WTC11 (cell line): ENCODE measurements at regions not wholly inside any gene's neighbourhood (a gene's known extent, or its start where the extent isn't known, plus 50 kb on each side); places are given as distances from the start of the nearest gene placed in this dataset.

Experiments used
- ATAC-seq: fragments of 200-7000 bp; cut with Tn5 transposase; 2 replicates; pipeline ENCODE4 v1.10.0; 2021; ENCODE audit warnings: mild to moderate bottlenecking, moderate library complexity
- CTCF ChIA-PET: fragments of 300-600 bp; sonication (Branson Sonifier 250); formaldehyde crosslinking; loops from one replicate; lab custom pipeline; 2021; ENCODE audit warnings: antibody characterized with exemption; lab: Charles Lee
- POLR2A ChIA-PET: fragments of 350-600 bp; sonication (Branson Sonifier 250); formaldehyde crosslinking; loops from one replicate; lab custom pipeline; 2021; ENCODE audit warnings: antibody characterized with exemption; lab: Charles Lee
- DNase-seq: peaks from one replicate; pipeline ENCODE4 v3.0.0; 2021; ENCODE audit warnings: low spot score
- H3K27ac Mint-ChIP-seq: 2 replicates; pipeline ENCODE4 v1.8.0; 2021; ENCODE audit warnings: mixed read lengths
- H3K27me3 Mint-ChIP-seq: 2 replicates; pipeline ENCODE4 v1.8.0; 2021; ENCODE audit warnings: low read depth, mild to moderate bottlenecking, moderate library complexity, mixed read lengths
- H3K36me3 Mint-ChIP-seq: 2 replicates; pipeline ENCODE4 v1.8.0; 2021; ENCODE audit warnings: mixed read lengths
- H3K4me1 Mint-ChIP-seq: 2 replicates; pipeline ENCODE4 v1.8.0; 2022; ENCODE audit warnings: mixed read lengths
- H3K4me3 Mint-ChIP-seq: 2 replicates; pipeline ENCODE4 v1.8.0; 2021; ENCODE audit warnings: mild to moderate bottlenecking, moderate library complexity, mixed read lengths
- H3K9me3 Mint-ChIP-seq: 2 replicates; pipeline ENCODE4 v1.8.0; 2021; ENCODE audit warnings: mixed read lengths
- CBFB ChIP-seq: sonication (generic); formaldehyde crosslinking; IDR thresholded peaks from 2 replicates; pipeline ENCODE4 v1.8.1; 2022; ENCODE audit warnings: mild to moderate bottlenecking, low read depth, missing genetic modification reagents
- E2F4 ChIP-seq: sonication (generic); formaldehyde crosslinking; IDR thresholded peaks from 2 replicates; pipeline ENCODE4 v1.8.1; 2022; ENCODE audit warnings: low read depth, mild to moderate bottlenecking, moderate library complexity, missing genetic modification reagents, borderline replicate concordance
- ESRRA ChIP-seq: sonication (generic); formaldehyde crosslinking; IDR thresholded peaks from 2 replicates; pipeline ENCODE4 v1.8.1; 2022; ENCODE audit warnings: mild to moderate bottlenecking, missing genetic modification reagents, borderline replicate concordance
- ETV6 ChIP-seq: sonication (generic); formaldehyde crosslinking; IDR thresholded peaks from 2 replicates; pipeline ENCODE4 v1.8.1; 2022; ENCODE audit warnings: mild to moderate bottlenecking, missing genetic modification reagents
- FOXK1 ChIP-seq: sonication (generic); formaldehyde crosslinking; IDR thresholded peaks from 2 replicates; pipeline ENCODE4 v1.8.0; 2022; ENCODE audit warnings: mild to moderate bottlenecking, moderate library complexity, missing genetic modification reagents
- GRHL2 ChIP-seq: fragments of 250-450 bp; sonication (Bioruptor Pico); IDR thresholded peaks from 2 replicates; pipeline ENCODE4 v1.8.0; 2022; ENCODE audit warnings: mild to moderate bottlenecking, moderate library complexity; ENCODE audit not compliant: insufficient replicate concordance, severe bottlenecking
- HMGXB4 ChIP-seq: sonication (generic); formaldehyde crosslinking; IDR thresholded peaks from 2 replicates; pipeline ENCODE4 v1.8.1; 2023; ENCODE audit warnings: mild to moderate bottlenecking, moderate library complexity, missing genetic modification reagents
- JAZF1 ChIP-seq: fragments of 250-450 bp; sonication (Bioruptor Pico); IDR thresholded peaks from 2 replicates; pipeline ENCODE4 v1.9.0; 2021; ENCODE audit warnings: moderate library complexity, mild to moderate bottlenecking, inconsistent platforms
- MXD4 ChIP-seq: fragments of 250-450 bp; sonication (Bioruptor Pico); IDR thresholded peaks from 2 replicates; pipeline ENCODE4 v1.8.0; 2021; ENCODE audit warnings: mild to moderate bottlenecking, moderate library complexity, borderline replicate concordance
- MYBL2 ChIP-seq: sonication (generic); formaldehyde crosslinking; IDR thresholded peaks from 2 replicates; pipeline ENCODE4 v1.8.1; 2023; ENCODE audit warnings: mild to moderate bottlenecking, moderate library complexity, missing genetic modification reagents
- PRDM15 ChIP-seq: sonication (generic); formaldehyde crosslinking; IDR thresholded peaks from 2 replicates; pipeline ENCODE4 v1.8.0; 2022; ENCODE audit warnings: missing genetic modification reagents
- RORB ChIP-seq: fragments of 250-450 bp; sonication (Bioruptor Pico); IDR thresholded peaks from 2 replicates; pipeline ENCODE4 v1.9.0; 2021; ENCODE audit warnings: mild to moderate bottlenecking
- SMAD3 ChIP-seq: sonication (generic); formaldehyde crosslinking; IDR thresholded peaks from 2 replicates; pipeline ENCODE4 v1.8.0; 2022; ENCODE audit warnings: missing genetic modification reagents, mild to moderate bottlenecking, borderline replicate concordance
- STAT6 ChIP-seq: sonication (generic); formaldehyde crosslinking; conservative IDR thresholded peaks from 2 replicates; pipeline ENCODE4 v1.8.1; 2023; ENCODE audit warnings: mild to moderate bottlenecking, low read depth, missing genetic modification reagents, moderate library complexity
- ZNF219 ChIP-seq: sonication (generic); formaldehyde crosslinking; IDR thresholded peaks from 2 replicates; pipeline ENCODE4 v1.8.0; 2023; ENCODE audit warnings: missing genetic modification reagents, mild to moderate bottlenecking, borderline replicate concordance
- ZNF423 ChIP-seq: fragments of 250-450 bp; sonication (Bioruptor Pico); IDR thresholded peaks from 2 replicates; pipeline ENCODE4 v2.1.2; 2022; ENCODE audit warnings: mild to moderate bottlenecking, moderate library complexity
- ZNF671 ChIP-seq: fragments of 250-450 bp; sonication (Bioruptor Pico); IDR thresholded peaks from 2 replicates; pipeline ENCODE4 v1.8.0; 2021; ENCODE audit warnings: mild to moderate bottlenecking
- TF ChIP-seq, protein P1 (sequence below): sonication (generic); formaldehyde crosslinking; IDR thresholded peaks from 2 replicates; pipeline ENCODE4 v1.8.1; 2023; ENCODE audit warnings: mild to moderate bottlenecking, missing genetic modification reagents, moderate library complexity
- TF ChIP-seq, protein P2 (sequence below): sonication (generic); formaldehyde crosslinking; IDR thresholded peaks from 2 replicates; pipeline ENCODE4 v1.8.1; 2022; ENCODE audit warnings: low read depth, missing genetic modification reagents, borderline replicate concordance
- TF ChIP-seq, protein P3 (sequence below): sonication (generic); formaldehyde crosslinking; IDR thresholded peaks from 2 replicates; pipeline ENCODE4 v1.8.0; 2023; ENCODE audit warnings: missing genetic modification reagents, mild to moderate bottlenecking, borderline replicate concordance

DNA sequence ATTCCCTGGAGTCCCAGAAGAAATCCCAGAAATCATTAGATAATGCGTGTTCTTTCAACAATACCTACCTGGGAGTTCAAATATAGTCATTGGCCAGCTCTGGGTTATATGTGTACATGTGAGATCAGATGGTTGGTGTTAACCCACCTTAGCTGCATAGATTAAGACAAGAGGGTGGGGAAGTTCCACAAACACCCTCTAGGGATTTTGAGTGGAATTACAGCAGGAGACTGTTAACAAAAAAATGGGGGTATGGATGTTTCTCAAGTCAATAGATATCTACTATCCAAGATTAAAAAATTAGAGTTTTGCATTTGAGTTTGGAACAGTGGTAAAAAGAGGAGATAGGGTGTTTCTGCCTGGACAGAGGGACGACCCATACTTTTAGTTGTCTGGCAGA is 282.5 kb upstream of the CNTN3 start (continued):
- TF ChIP-seq HMGXB4 (no peak), JAZF1 (CRISPR knock-in tag) (no peak), ESRRA (CRISPR knock-in tag) (no peak), RORB (CRISPR knock-in tag) (no peak), MYBL2 (CRISPR knock-in tag) (no peak)
- TF ChIP-seq, protein P1, sequence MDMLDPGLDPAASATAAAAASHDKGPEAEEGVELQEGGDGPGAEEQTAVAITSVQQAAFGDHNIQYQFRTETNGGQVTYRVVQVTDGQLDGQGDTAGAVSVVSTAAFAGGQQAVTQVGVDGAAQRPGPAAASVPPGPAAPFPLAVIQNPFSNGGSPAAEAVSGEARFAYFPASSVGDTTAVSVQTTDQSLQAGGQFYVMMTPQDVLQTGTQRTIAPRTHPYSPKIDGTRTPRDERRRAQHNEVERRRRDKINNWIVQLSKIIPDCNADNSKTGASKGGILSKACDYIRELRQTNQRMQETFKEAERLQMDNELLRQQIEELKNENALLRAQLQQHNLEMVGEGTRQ (CRISPR knock-in tag) = no peak
- TF ChIP-seq, protein P2, sequence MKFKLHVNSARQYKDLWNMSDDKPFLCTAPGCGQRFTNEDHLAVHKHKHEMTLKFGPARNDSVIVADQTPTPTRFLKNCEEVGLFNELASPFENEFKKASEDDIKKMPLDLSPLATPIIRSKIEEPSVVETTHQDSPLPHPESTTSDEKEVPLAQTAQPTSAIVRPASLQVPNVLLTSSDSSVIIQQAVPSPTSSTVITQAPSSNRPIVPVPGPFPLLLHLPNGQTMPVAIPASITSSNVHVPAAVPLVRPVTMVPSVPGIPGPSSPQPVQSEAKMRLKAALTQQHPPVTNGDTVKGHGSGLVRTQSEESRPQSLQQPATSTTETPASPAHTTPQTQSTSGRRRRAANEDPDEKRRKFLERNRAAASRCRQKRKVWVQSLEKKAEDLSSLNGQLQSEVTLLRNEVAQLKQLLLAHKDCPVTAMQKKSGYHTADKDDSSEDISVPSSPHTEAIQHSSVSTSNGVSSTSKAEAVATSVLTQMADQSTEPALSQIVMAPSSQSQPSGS (CRISPR knock-in tag) = no peak

- H3K27me3 Mint-ChIP-seq = no peaks in the 10 kb centered on the region
- CTCF ChIA-PET = no interaction called here
- no peak for TF ChIP-seq ZNF423 (CRISPR knock-in tag)
- TF ChIP-seq E2F4 = no peak
- no peak for TF ChIP-seq CBFB (CRISPR knock-in tag)
- TF ChIP-seq FOXK1 (CRISPR knock-in tag) = no peak
- no peak for TF ChIP-seq STAT6 (CRISPR knock-in tag)
- no peak for TF ChIP-seq ZNF671 (CRISPR knock-in tag)
- no peak for TF ChIP-seq SMAD3 (CRISPR knock-in tag)
- no peak for TF ChIP-seq MXD4 (CRISPR knock-in tag)
- no peak for TF ChIP-seq GRHL2 (CRISPR knock-in tag)
- TF ChIP-seq ETV6 = no peak
- TF ChIP-seq, protein P3, sequence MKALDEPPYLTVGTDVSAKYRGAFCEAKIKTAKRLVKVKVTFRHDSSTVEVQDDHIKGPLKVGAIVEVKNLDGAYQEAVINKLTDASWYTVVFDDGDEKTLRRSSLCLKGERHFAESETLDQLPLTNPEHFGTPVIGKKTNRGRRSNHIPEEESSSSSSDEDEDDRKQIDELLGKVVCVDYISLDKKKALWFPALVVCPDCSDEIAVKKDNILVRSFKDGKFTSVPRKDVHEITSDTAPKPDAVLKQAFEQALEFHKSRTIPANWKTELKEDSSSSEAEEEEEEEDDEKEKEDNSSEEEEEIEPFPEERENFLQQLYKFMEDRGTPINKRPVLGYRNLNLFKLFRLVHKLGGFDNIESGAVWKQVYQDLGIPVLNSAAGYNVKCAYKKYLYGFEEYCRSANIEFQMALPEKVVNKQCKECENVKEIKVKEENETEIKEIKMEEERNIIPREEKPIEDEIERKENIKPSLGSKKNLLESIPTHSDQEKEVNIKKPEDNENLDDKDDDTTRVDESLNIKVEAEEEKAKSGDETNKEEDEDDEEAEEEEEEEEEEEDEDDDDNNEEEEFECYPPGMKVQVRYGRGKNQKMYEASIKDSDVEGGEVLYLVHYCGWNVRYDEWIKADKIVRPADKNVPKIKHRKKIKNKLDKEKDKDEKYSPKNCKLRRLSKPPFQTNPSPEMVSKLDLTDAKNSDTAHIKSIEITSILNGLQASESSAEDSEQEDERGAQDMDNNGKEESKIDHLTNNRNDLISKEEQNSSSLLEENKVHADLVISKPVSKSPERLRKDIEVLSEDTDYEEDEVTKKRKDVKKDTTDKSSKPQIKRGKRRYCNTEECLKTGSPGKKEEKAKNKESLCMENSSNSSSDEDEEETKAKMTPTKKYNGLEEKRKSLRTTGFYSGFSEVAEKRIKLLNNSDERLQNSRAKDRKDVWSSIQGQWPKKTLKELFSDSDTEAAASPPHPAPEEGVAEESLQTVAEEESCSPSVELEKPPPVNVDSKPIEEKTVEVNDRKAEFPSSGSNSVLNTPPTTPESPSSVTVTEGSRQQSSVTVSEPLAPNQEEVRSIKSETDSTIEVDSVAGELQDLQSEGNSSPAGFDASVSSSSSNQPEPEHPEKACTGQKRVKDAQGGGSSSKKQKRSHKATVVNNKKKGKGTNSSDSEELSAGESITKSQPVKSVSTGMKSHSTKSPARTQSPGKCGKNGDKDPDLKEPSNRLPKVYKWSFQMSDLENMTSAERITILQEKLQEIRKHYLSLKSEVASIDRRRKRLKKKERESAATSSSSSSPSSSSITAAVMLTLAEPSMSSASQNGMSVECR (CRISPR knock-in tag) = no peak
- TF ChIP-seq PRDM15 (CRISPR knock-in tag) = no peak
- no peak for TF ChIP-seq ZNF219 (CRISPR knock-in tag)
Observed at GRCh38 chr3:74891312-74891711, 276.9 kb upstream of the CNTN3 start.

More at GRCh38 chr3:74891312-74891711, 276.9 kb upstream of the CNTN3 start:
- ATAC-seq (no peak), DNase-seq (no peak)
- peaks cover 6% of the 10 kb centered on the region; the same call in 1 of the 2 replicates for H3K9me3 Mint-ChIP-seq
- no peak overlapping the region for H3K4me3 Mint-ChIP-seq
- H3K27ac Mint-ChIP-seq = no peak overlapping the region
- POLR2A ChIA-PET = no interaction called here
- H3K4me1 Mint-ChIP-seq = no peaks in the 10 kb centered on the region
- no peaks in the 10 kb centered on the region for H3K36me3 Mint-ChIP-seq
